ENCODE measurements at regions not wholly inside any gene's neighbourhood (a gene's known extent, or its start where the extent isn't known, plus 50 kb on each side); places are given as distances from the start of the nearest gene placed in this dataset.
A peak's percentile ranks its signal among the peaks of the same experiment; 100 is the strongest.
"Not testable (repeated sequence)": the region's sequence is repeated elsewhere in the genome, so short reads cannot be mapped to it uniquely, and the experiment has no call there.

GRCh38 chr2:242059566-242059965 lies 190.0 kb downstream of the RTP5 start:
- Mint-ChIP-seq H3K4me3 (ENCODE audit: low read depth, unreplicated experiment) (no peak overlapping the region), H3K9me3 (ENCODE audit: low read depth, unreplicated experiment) (peaks cover 3% of the 10 kb centered on the region), H3K27me3 (ENCODE audit: unreplicated experiment) (no peaks in the 10 kb centered on the region), H3K36me3 (ENCODE audit: insufficient read depth, unreplicated experiment) (no peaks in the 10 kb centered on the region), H3K4me1 (ENCODE audit: low read depth, unreplicated experiment) (peaks cover 29% of the 10 kb centered on the region), H3K27ac (ENCODE audit: unreplicated experiment) (no peak overlapping the region)
- TF ChIP-seq CTCF (IDR thresholded peaks at IDR 0.05; ENCODE audit: unreplicated experiment), result no peak
- DNase-seq, result no peak
- intact Hi-C loops (cut with micrococcal nuclease; ENCODE audit: unreplicated experiment), result no loop called here
- BruUV-seq (replicated peaks), result no TSS peak
- CTCF ChIA-PET, result no interaction called here

GRCh38 chr2:242060212-242060835 lies 190.8 kb downstream of the RTP5 start:
- BruUV-seq (replicated peaks), result no TSS peak
- H3K27ac Mint-ChIP-seq (ENCODE audit: unreplicated experiment), result peak overlapping the region; percentile 42
- peaks cover 32% of the 10 kb centered on the region for H3K4me1 Mint-ChIP-seq (ENCODE audit: low read depth, unreplicated experiment)
- no peak for TF ChIP-seq CTCF (IDR thresholded peaks at IDR 0.05; ENCODE audit: unreplicated experiment)
- H3K27me3 Mint-ChIP-seq (ENCODE audit: unreplicated experiment), result no peaks in the 10 kb centered on the region
- intact Hi-C loops (cut with micrococcal nuclease; ENCODE audit: unreplicated experiment), result no loop called here
- H3K4me3 Mint-ChIP-seq (ENCODE audit: low read depth, unreplicated experiment), result no peak overlapping the region
- peaks cover 3% of the 10 kb centered on the region for H3K9me3 Mint-ChIP-seq (ENCODE audit: low read depth, unreplicated experiment)
- CTCF ChIA-PET, result no interaction called here
- DNase-seq, result peak; percentile 55
- H3K36me3 Mint-ChIP-seq (ENCODE audit: insufficient read depth, unreplicated experiment), result no peaks in the 10 kb centered on the region

- not testable (repeated sequence) for H3K9me3 Mint-ChIP-seq (ENCODE audit: low read depth, unreplicated experiment)
These were observed 192.4 kb downstream of the RTP5 start for GRCh38 chr2:242061930-242062329.

GRCh38 chr2:242063436-242063835 lies 193.9 kb downstream of the RTP5 start:
- CTCF ChIA-PET, result no interaction called here
- Mint-ChIP-seq H3K4me3 (ENCODE audit: low read depth, unreplicated experiment) (no peak overlapping the region), H3K36me3 (ENCODE audit: insufficient read depth, unreplicated experiment) (no peaks in the 10 kb centered on the region), H3K27me3 (ENCODE audit: unreplicated experiment) (no peaks in the 10 kb centered on the region), H3K4me1 (ENCODE audit: low read depth, unreplicated experiment) (peaks cover 45% of the 10 kb centered on the region), H3K9me3 (ENCODE audit: low read depth, unreplicated experiment) (peaks cover 3% of the 10 kb centered on the region), H3K27ac (ENCODE audit: unreplicated experiment) (no peak overlapping the region)
- intact Hi-C loops (cut with micrococcal nuclease; ENCODE audit: unreplicated experiment), result no loop called here
- no peak for TF ChIP-seq CTCF (IDR thresholded peaks at IDR 0.05; ENCODE audit: unreplicated experiment)
- no peak for DNase-seq
- BruUV-seq (replicated peaks), result no TSS peak

More at GRCh38 chr2:242061930-242062329, 192.4 kb downstream of the RTP5 start:
- intact Hi-C loops (cut with micrococcal nuclease; ENCODE audit: unreplicated experiment); H3K27ac Mint-ChIP-seq (ENCODE audit: unreplicated experiment); H3K27me3 Mint-ChIP-seq (ENCODE audit: unreplicated experiment); H3K36me3 Mint-ChIP-seq (ENCODE audit: insufficient read depth, unreplicated experiment); CTCF ChIA-PET; DNase-seq; BruUV-seq (replicated peaks); H3K4me3 Mint-ChIP-seq (ENCODE audit: low read depth, unreplicated experiment): not testable (repeated sequence)
- H3K4me1 Mint-ChIP-seq (ENCODE audit: low read depth, unreplicated experiment), result peaks cover 32% of the 10 kb centered on the region

GRCh38 chr2:242063850-242064249 lies 194.3 kb downstream of the RTP5 start:
- intact Hi-C loops (cut with micrococcal nuclease; ENCODE audit: unreplicated experiment), result no loop called here
- TF ChIP-seq CTCF (IDR thresholded peaks at IDR 0.05; ENCODE audit: unreplicated experiment), result no peak
- H3K27me3 Mint-ChIP-seq (ENCODE audit: unreplicated experiment), result no peaks in the 10 kb centered on the region
- H3K36me3 Mint-ChIP-seq (ENCODE audit: insufficient read depth, unreplicated experiment), result no peaks in the 10 kb centered on the region
- CTCF ChIA-PET, result no interaction called here
- H3K9me3 Mint-ChIP-seq (ENCODE audit: low read depth, unreplicated experiment), result peaks cover 3% of the 10 kb centered on the region
- H3K27ac Mint-ChIP-seq (ENCODE audit: unreplicated experiment), result no peak overlapping the region
- H3K4me3 Mint-ChIP-seq (ENCODE audit: low read depth, unreplicated experiment), result no peak overlapping the region
- no peak for DNase-seq
- no TSS peak for BruUV-seq (replicated peaks)
- peaks cover 49% of the 10 kb centered on the region for H3K4me1 Mint-ChIP-seq (ENCODE audit: low read depth, unreplicated experiment)
